Immature natural killer cell (primary cell): ENCODE measurements at regions not wholly inside any gene's neighbourhood (a gene's known extent, or its start where the extent isn't known, plus 50 kb on each side); places are given as distances from the start of the nearest gene placed in this dataset.

Source experiments
- DNase-seq, 3 donors: peaks; one replicate each; pipeline ENCODE4 v3.0.0; 2022; ENCODE audit warnings: mixed read lengths in 1 of 3
- H3K27ac Mint-ChIP-seq, 6 donors: one replicate each; pipeline ENCODE4 v1.8.0; 2020; ENCODE audit warnings: mixed read lengths in 6 of 6, mild to moderate bottlenecking in 5 of 6, inconsistent platforms in 4 of 6, moderate library complexity in 3 of 6
- H3K27me3 Mint-ChIP-seq, 3 donors: one replicate each; pipeline ENCODE4 v1.8.0; 2020 to 2021; ENCODE audit warnings: low read depth in 3 of 3, mild to moderate bottlenecking in 3 of 3, mixed read lengths in 3 of 3, moderate library complexity in 3 of 3, inconsistent platforms in 1 of 3
- H3K36me3 Mint-ChIP-seq, 3 donors: one replicate each; pipeline ENCODE4 v1.8.0; 2020; ENCODE audit warnings: mixed read lengths in 3 of 3, inconsistent platforms in 2 of 3, mild to moderate bottlenecking in 2 of 3
- H3K4me1 Mint-ChIP-seq, 2 donors: one replicate each; pipeline ENCODE4 v1.8.0; 2020; ENCODE audit warnings: inconsistent platforms in 2 of 2, mild to moderate bottlenecking in 2 of 2, mixed read lengths in 2 of 2, moderate library complexity in 1 of 2
- H3K4me3 Mint-ChIP-seq, 5 donors: one replicate each; pipeline ENCODE4 v1.8.0; 2020; ENCODE audit warnings: mild to moderate bottlenecking in 5 of 5, mixed read lengths in 5 of 5, inconsistent platforms in 3 of 5, moderate library complexity in 3 of 5
- H3K9me3 Mint-ChIP-seq, 6 donors: one replicate each; pipeline ENCODE4 v1.8.0; 2020; ENCODE audit warnings: mild to moderate bottlenecking in 6 of 6, mixed read lengths in 6 of 6, inconsistent platforms in 4 of 6, moderate library complexity in 3 of 6

GRCh38 chr1:38686927-38687255 lies 172.7 kb downstream of the RRAGC start:
- Mint-ChIP-seq H3K4me1 (no peaks in the 10 kb centered on the region), H3K4me3 (no peak overlapping the region), H3K9me3 (no peaks in the 10 kb centered on the region), H3K27me3 (peaks cover 2 to 12% (median 12%) of the 10 kb centered on the region in 3 donors), H3K27ac (no peak overlapping the region), H3K36me3 (no peaks in the 10 kb centered on the region)
- DNase-seq: no peak

- Mint-ChIP-seq H3K4me1 (no peaks in the 10 kb centered on the region), H3K27me3 (peaks cover 4 to 12% (median 9%) of the 10 kb centered on the region in 3 donors), H3K9me3 (no peaks in the 10 kb centered on the region), H3K27ac (no peak overlapping the region), H3K4me3 (no peak overlapping the region), H3K36me3 (no peaks in the 10 kb centered on the region)
- DNase-seq: no peak
Measured at GRCh38 chr1:38686167-38686926, 173.2 kb downstream of the RRAGC start.

- H3K9me3 Mint-ChIP-seq: no peaks in the 10 kb centered on the region
- H3K36me3 Mint-ChIP-seq: no peaks in the 10 kb centered on the region
- no peaks in the 10 kb centered on the region for H3K4me1 Mint-ChIP-seq
- H3K27ac Mint-ChIP-seq: no peak overlapping the region
- no peak for DNase-seq
- H3K27me3 Mint-ChIP-seq: peaks cover 4 to 8% (median 7%) of the 10 kb centered on the region in 3 donors
- H3K4me3 Mint-ChIP-seq: no peak overlapping the region
Measured at GRCh38 chr1:38685388-38685787, 174.2 kb downstream of the RRAGC start.

GRCh38 chr1:38680801-38681510 lies 178.6 kb downstream of the RRAGC start:
- no peak for DNase-seq
- no peak overlapping the region for H3K27ac Mint-ChIP-seq
- no peaks in the 10 kb centered on the region for H3K9me3 Mint-ChIP-seq
- H3K4me3 Mint-ChIP-seq: no peak overlapping the region
- H3K4me1 Mint-ChIP-seq: no peaks in the 10 kb centered on the region
- H3K27me3 Mint-ChIP-seq: peaks cover 3 to 9% (median 3%) of the 10 kb centered on the region in 3 donors
- H3K36me3 Mint-ChIP-seq: no peaks in the 10 kb centered on the region

GRCh38 chr1:38677756-38678155 lies 181.8 kb downstream of the RRAGC start:
- no peaks in the 10 kb centered on the region for H3K4me1 Mint-ChIP-seq
- DNase-seq: no peak
- no peaks in the 10 kb centered on the region for H3K9me3 Mint-ChIP-seq
- H3K27me3 Mint-ChIP-seq: peaks cover 7 to 9% (median 8%) of the 10 kb centered on the region in 3 donors
- no peaks in the 10 kb centered on the region for H3K36me3 Mint-ChIP-seq
- H3K27ac Mint-ChIP-seq: no peak overlapping the region
- no peak overlapping the region for H3K4me3 Mint-ChIP-seq

GRCh38 chr1:38677311-38677710 lies 182.3 kb downstream of the RRAGC start:
- Mint-ChIP-seq H3K36me3 (no peaks in the 10 kb centered on the region), H3K9me3 (no peaks in the 10 kb centered on the region), H3K27ac (no peak overlapping the region), H3K27me3 (peaks cover 7 to 9% (median 8%) of the 10 kb centered on the region in 3 donors), H3K4me3 (no peak overlapping the region), H3K4me1 (no peaks in the 10 kb centered on the region)
- DNase-seq: no peak

- no peaks in the 10 kb centered on the region for H3K4me1 Mint-ChIP-seq
- H3K27ac Mint-ChIP-seq: no peak overlapping the region
- peaks cover 0 to 2% (median 0%) of the 10 kb centered on the region in 6 donors for H3K9me3 Mint-ChIP-seq
- no peak for DNase-seq
- no peaks in the 10 kb centered on the region for H3K36me3 Mint-ChIP-seq
- no peak overlapping the region for H3K4me3 Mint-ChIP-seq
- peaks cover 3 to 19% (median 10%) of the 10 kb centered on the region in 3 donors for H3K27me3 Mint-ChIP-seq
Measured at GRCh38 chr1:38672692-38673091, 186.9 kb downstream of the RRAGC start.

GRCh38 chr1:38671221-38671620 lies 188.4 kb downstream of the RRAGC start:
- no peaks in the 10 kb centered on the region for H3K4me1 Mint-ChIP-seq
- H3K27ac Mint-ChIP-seq: no peak overlapping the region
- H3K27me3 Mint-ChIP-seq: peaks cover 3 to 16% (median 11%) of the 10 kb centered on the region in 3 donors
- peaks cover 0 to 3% (median 0%) of the 10 kb centered on the region in 6 donors for H3K9me3 Mint-ChIP-seq
- DNase-seq: no peak
- H3K36me3 Mint-ChIP-seq: no peaks in the 10 kb centered on the region
- H3K4me3 Mint-ChIP-seq: no peak overlapping the region

GRCh38 chr1:38670544-38671122 lies 188.9 kb downstream of the RRAGC start:
- no peak overlapping the region for H3K4me3 Mint-ChIP-seq
- no peaks in the 10 kb centered on the region for H3K4me1 Mint-ChIP-seq
- no peak overlapping the region for H3K27ac Mint-ChIP-seq
- peaks cover 3 to 16% (median 9%) of the 10 kb centered on the region in 3 donors for H3K27me3 Mint-ChIP-seq
- peaks cover 0 to 4% (median 0%) of the 10 kb centered on the region in 6 donors for H3K9me3 Mint-ChIP-seq
- DNase-seq: no peak
- no peaks in the 10 kb centered on the region for H3K36me3 Mint-ChIP-seq

- Mint-ChIP-seq H3K27me3 (peaks cover 3 to 13% (median 7%) of the 10 kb centered on the region in 3 donors), H3K36me3 (no peaks in the 10 kb centered on the region), H3K9me3 (peaks cover 0 to 10% (median 1%) of the 10 kb centered on the region in 6 donors), H3K4me3 (no peak overlapping the region), H3K27ac (no peak overlapping the region), H3K4me1 (no peaks in the 10 kb centered on the region)
- no peak for DNase-seq
Measured at GRCh38 chr1:38667626-38668025, 191.9 kb downstream of the RRAGC start.

- no peak for DNase-seq
- no peak overlapping the region for H3K4me3 Mint-ChIP-seq
- H3K36me3 Mint-ChIP-seq: no peaks in the 10 kb centered on the region
- no peak overlapping the region for H3K27ac Mint-ChIP-seq
- peaks cover 2 to 6% (median 5%) of the 10 kb centered on the region in 3 donors for H3K27me3 Mint-ChIP-seq
- no peaks in the 10 kb centered on the region for H3K4me1 Mint-ChIP-seq
- H3K9me3 Mint-ChIP-seq: peaks cover 0 to 10% (median under 1%) of the 10 kb centered on the region in 6 donors
Measured at GRCh38 chr1:38662126-38662525, 197.4 kb downstream of the RRAGC start.

- H3K4me3 Mint-ChIP-seq: no peak overlapping the region
- H3K36me3 Mint-ChIP-seq: no peaks in the 10 kb centered on the region
- no peaks in the 10 kb centered on the region for H3K9me3 Mint-ChIP-seq
- H3K27ac Mint-ChIP-seq: no peak overlapping the region
- H3K27me3 Mint-ChIP-seq: peaks cover 2 to 9% (median 4%) of the 10 kb centered on the region in 3 donors
- H3K4me1 Mint-ChIP-seq: no peaks in the 10 kb centered on the region
- no peak for DNase-seq
Measured at GRCh38 chr1:38658883-38659282, 200.7 kb downstream of the RRAGC start.

- Mint-ChIP-seq H3K27me3 (peaks cover 2 to 9% (median 4%) of the 10 kb centered on the region in 3 donors), H3K9me3 (no peaks in the 10 kb centered on the region), H3K36me3 (no peaks in the 10 kb centered on the region), H3K27ac (no peak overlapping the region), H3K4me1 (no peaks in the 10 kb centered on the region), H3K4me3 (no peak overlapping the region)
- DNase-seq: no peak
Measured at GRCh38 chr1:38657873-38658272, 201.7 kb downstream of the RRAGC start.

GRCh38 chr1:38657207-38657840 lies 202.2 kb downstream of the RRAGC start:
- Mint-ChIP-seq H3K9me3 (no peaks in the 10 kb centered on the region), H3K4me1 (no peaks in the 10 kb centered on the region), H3K27ac (no peak overlapping the region), H3K27me3 (peaks cover 2 to 9% (median 4%) of the 10 kb centered on the region in 3 donors), H3K36me3 (no peaks in the 10 kb centered on the region), H3K4me3 (no peak overlapping the region)
- DNase-seq: no peak
